HG03432 (cell line): ENCODE measurements at regions not wholly inside any gene's neighbourhood (a gene's known extent, or its start where the extent isn't known, plus 50 kb on each side); places are given as distances from the start of the nearest gene placed in this dataset.

Experiments
- ATAC-seq: cut with Tn5 transposase; IDR thresholded peaks from one replicate; pipeline ENCODE4 v1.9.1; 2021; ENCODE audit warnings: mild to moderate bottlenecking, moderate library complexity; ENCODE audit not compliant: unreplicated experiment

- ATAC-seq: no peak
These were observed 560.5 kb upstream of the MEF2C start for GRCh38 chr5:89443508-89443907.

GRCh38 chr5:89441965-89442364 is 559.0 kb upstream of the MEF2C start:
- no peak for ATAC-seq

- ATAC-seq: no peak
These were observed 557.7 kb upstream of the MEF2C start for GRCh38 chr5:89440670-89441069.

GRCh38 chr5:89437450-89438435 is 554.8 kb upstream of the MEF2C start:
- ATAC-seq: no peak

GRCh38 chr5:89436464-89436863 is 553.5 kb upstream of the MEF2C start:
- no peak for ATAC-seq

- ATAC-seq: peak; percentile 90
These were observed 552.4 kb upstream of the MEF2C start for GRCh38 chr5:89435347-89435746.

GRCh38 chr5:89428624-89429023 is 545.6 kb upstream of the MEF2C start:
- ATAC-seq: no peak

- ATAC-seq: no peak
These were observed 542.1 kb upstream of the MEF2C start for GRCh38 chr5:89425062-89425461.

GRCh38 chr5:89421035-89421434 is 538.1 kb upstream of the MEF2C start:
- no peak for ATAC-seq

GRCh38 chr5:89418407-89419085 is 535.6 kb upstream of the MEF2C start:
- no peak for ATAC-seq

GRCh38 chr5:89417990-89418389 is 535.0 kb upstream of the MEF2C start:
- no peak for ATAC-seq

GRCh38 chr5:89417515-89417914 is 534.5 kb upstream of the MEF2C start:
- ATAC-seq: no peak

GRCh38 chr5:89411891-89412290 is 528.9 kb upstream of the MEF2C start:
- no peak for ATAC-seq

GRCh38 chr5:89407054-89407453 is 524.1 kb upstream of the MEF2C start:
- no peak for ATAC-seq

GRCh38 chr5:89401659-89402058 is 518.7 kb upstream of the MEF2C start:
- no peak for ATAC-seq

- no peak for ATAC-seq
These were observed 518.0 kb upstream of the MEF2C start for GRCh38 chr5:89401012-89401411.

- no peak for ATAC-seq
These were observed 516.6 kb upstream of the MEF2C start for GRCh38 chr5:89399548-89399947.

GRCh38 chr5:89397096-89397495 is 514.1 kb upstream of the MEF2C start:
- peak; percentile 89 for ATAC-seq

GRCh38 chr5:89396278-89396954 is 513.4 kb upstream of the MEF2C start:
- peak; percentile 63 for ATAC-seq

GRCh38 chr5:89395111-89395510 is 512.1 kb upstream of the MEF2C start:
- ATAC-seq: no peak

- ATAC-seq: no peak
These were observed 505.9 kb upstream of the MEF2C start for GRCh38 chr5:89388872-89389271.
